Nephron progenitor cell (in vitro differentiated cells): ENCODE measurements at regions not wholly inside any gene's neighbourhood (a gene's known extent, or its start where the extent isn't known, plus 50 kb on each side); places are given as distances from the start of the nearest gene placed in this dataset.

Experiments used
- DNase-seq: peaks from one replicate; pipeline ENCODE4 v3.0.0; 2021
- H3K27ac Mint-ChIP-seq: 2 replicates; pipeline ENCODE4 v1.8.0; 2021; ENCODE audit warnings: mild to moderate bottlenecking, moderate library complexity, mixed read lengths
- H3K27me3 Mint-ChIP-seq: 2 replicates; pipeline ENCODE4 v1.8.0; 2021; ENCODE audit warnings: mild to moderate bottlenecking, low read depth, mixed read lengths; ENCODE audit not compliant: poor library complexity
- H3K36me3 Mint-ChIP-seq: 2 replicates; pipeline ENCODE4 v1.8.0; 2021; ENCODE audit warnings: low read depth, mixed read lengths
- H3K4me1 Mint-ChIP-seq: 2 replicates; pipeline ENCODE4 v1.8.0; 2021; ENCODE audit warnings: mixed read lengths
- H3K4me3 Mint-ChIP-seq: 2 replicates; pipeline ENCODE4 v1.8.0; 2021; ENCODE audit warnings: mild to moderate bottlenecking, moderate library complexity, mixed read lengths
- H3K9me3 Mint-ChIP-seq: 2 replicates; pipeline ENCODE4 v1.8.0; 2021; ENCODE audit warnings: mild to moderate bottlenecking, moderate library complexity, mixed read lengths
- TF ChIP-seq, protein P1 (sequence below): fragments of 200-600 bp; sonication (generic); IDR thresholded peaks from 2 replicates; pipeline ENCODE4 v1.5.0; 2021; ENCODE audit warnings: antibody characterized with exemption

DNA sequence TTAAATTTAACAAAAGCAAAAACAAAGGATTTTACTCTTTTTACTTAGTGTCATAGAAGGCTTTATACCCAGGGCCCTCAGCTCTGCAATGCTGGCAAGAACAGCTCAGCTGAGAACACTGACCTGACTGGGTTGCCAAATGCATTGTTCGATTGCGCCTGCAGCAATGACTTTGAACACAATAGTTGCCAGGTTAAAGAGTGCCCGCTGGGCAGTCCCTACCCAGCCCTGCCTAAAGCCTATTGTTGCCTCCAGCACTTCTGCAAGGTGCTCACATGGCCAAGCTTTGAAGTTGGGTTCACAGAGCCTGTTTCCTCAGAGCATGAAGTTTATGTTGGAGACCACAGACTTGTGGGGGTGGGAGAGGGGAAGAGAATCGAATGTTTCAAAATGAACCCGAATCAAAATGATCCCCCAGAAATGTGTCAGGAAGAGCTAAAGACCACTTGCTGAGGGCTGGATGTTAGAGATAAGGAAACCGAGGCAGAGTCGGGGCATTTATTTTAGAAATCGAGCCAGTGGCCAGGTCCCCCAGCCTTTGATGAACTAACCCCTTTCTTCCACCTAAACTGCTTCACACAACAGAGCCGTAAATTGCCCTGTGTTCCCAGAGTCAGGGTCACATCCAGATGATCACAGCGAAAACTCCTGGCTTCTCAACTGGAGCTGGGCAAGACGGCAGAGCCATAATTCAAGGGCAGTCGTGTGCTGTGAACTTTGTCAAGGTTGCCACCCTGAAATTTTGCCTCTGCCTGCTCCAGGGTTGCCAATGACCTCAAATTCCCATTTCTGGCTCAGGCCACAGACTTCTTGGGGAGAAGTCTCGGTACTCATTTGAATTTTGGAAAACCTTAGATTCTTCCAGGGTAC lies 55.0 kb downstream of the FOXA2 start:
- H3K27me3 Mint-ChIP-seq = peaks cover 31% of the 10 kb centered on the region
- peak; percentile 24 for DNase-seq
- H3K36me3 Mint-ChIP-seq = no peaks in the 10 kb centered on the region
- H3K9me3 Mint-ChIP-seq = no peaks in the 10 kb centered on the region
- H3K4me1 Mint-ChIP-seq = peaks cover 28% of the 10 kb centered on the region
- TF ChIP-seq, protein P1, sequence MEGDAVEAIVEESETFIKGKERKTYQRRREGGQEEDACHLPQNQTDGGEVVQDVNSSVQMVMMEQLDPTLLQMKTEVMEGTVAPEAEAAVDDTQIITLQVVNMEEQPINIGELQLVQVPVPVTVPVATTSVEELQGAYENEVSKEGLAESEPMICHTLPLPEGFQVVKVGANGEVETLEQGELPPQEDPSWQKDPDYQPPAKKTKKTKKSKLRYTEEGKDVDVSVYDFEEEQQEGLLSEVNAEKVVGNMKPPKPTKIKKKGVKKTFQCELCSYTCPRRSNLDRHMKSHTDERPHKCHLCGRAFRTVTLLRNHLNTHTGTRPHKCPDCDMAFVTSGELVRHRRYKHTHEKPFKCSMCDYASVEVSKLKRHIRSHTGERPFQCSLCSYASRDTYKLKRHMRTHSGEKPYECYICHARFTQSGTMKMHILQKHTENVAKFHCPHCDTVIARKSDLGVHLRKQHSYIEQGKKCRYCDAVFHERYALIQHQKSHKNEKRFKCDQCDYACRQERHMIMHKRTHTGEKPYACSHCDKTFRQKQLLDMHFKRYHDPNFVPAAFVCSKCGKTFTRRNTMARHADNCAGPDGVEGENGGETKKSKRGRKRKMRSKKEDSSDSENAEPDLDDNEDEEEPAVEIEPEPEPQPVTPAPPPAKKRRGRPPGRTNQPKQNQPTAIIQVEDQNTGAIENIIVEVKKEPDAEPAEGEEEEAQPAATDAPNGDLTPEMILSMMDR = no peak
- H3K4me3 Mint-ChIP-seq = peak overlapping the region; percentile 63
- peak overlapping the region; percentile 66 for H3K27ac Mint-ChIP-seq

DNA sequence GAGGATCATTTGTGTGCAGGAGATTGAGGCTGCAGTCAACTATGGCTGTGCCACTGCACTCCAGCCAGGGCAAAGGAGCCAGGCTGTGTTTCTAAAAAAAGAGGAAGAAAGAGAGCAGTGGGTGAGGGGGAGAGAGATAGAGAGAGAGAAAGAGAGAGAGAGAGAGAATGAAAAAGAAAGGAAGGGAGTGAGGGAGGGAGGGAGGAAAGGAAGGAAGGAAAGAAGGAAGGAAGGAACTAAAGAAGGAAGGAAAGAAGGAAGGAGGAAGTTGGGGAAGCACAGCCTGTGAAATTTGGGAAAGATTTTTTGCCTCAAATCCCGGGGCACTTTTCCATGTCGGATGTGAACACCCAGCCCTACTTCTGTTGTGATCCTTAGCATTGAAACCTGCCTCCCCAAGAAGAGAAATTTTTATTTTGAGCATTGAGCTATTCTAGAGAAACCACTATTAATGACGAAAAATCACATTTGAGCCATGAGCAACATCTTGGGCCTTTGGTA lies 57.8 kb downstream of the FOXA2 start:
- TF ChIP-seq, protein P1 = no peak
- Mint-ChIP-seq H3K4me3 (no peak overlapping the region), H3K27me3 (peaks cover 43% of the 10 kb centered on the region), H3K36me3 (no peaks in the 10 kb centered on the region), H3K27ac (no peak overlapping the region), H3K9me3 (no peaks in the 10 kb centered on the region), H3K4me1 (peaks cover 28% of the 10 kb centered on the region)
- no peak for DNase-seq

- H3K27ac Mint-ChIP-seq = no peak overlapping the region
- no peaks in the 10 kb centered on the region for H3K36me3 Mint-ChIP-seq
- H3K9me3 Mint-ChIP-seq = no peaks in the 10 kb centered on the region
- H3K27me3 Mint-ChIP-seq = peaks cover 40% of the 10 kb centered on the region
- peaks cover 24% of the 10 kb centered on the region for H3K4me1 Mint-ChIP-seq
- TF ChIP-seq, protein P1 = no peak
- H3K4me3 Mint-ChIP-seq = no peak overlapping the region
- DNase-seq = no peak
Observed at GRCh38 chr20:22525821-22526220, 58.6 kb downstream of the FOXA2 start.

GRCh38 chr20:22525069-22525820 lies 59.1 kb downstream of the FOXA2 start:
- Mint-ChIP-seq H3K27me3 (peaks cover 37% of the 10 kb centered on the region), H3K9me3 (no peaks in the 10 kb centered on the region), H3K4me3 (no peak overlapping the region), H3K4me1 (peaks cover 18% of the 10 kb centered on the region), H3K27ac (no peak overlapping the region), H3K36me3 (no peaks in the 10 kb centered on the region)
- DNase-seq = no peak
- TF ChIP-seq, protein P1 = no peak

DNA sequence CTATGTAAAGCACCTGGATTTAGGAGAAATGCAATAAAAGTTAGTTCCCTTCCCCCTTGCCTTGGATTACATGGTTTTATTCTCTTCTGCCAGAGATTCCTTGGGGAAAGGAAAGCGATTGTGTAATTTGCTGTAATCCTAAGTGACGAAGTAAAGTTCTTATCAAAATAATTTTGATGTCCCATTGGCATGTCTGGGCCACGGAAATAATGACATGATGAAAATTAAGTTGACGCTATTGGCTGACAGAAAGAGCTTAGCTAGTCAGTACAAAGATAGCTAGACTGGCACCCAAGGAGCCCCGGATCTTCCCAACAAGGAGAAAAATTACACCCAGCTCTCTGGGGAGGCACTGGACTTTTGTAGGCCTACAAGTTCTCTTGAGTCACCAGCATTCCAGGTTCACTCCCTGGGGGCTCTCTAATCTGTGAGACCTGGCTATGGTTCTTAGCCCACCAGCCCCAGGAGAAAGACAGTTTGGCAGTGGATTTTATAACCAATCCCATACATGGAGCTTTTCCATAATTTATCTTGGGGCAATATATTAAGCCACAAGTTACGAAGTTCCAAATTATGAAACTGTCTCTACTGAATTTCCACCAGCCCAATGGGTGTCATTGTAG lies 59.9 kb downstream of the FOXA2 start:
- no peak for DNase-seq
- H3K4me3 Mint-ChIP-seq = no peak overlapping the region
- H3K4me1 Mint-ChIP-seq = peaks cover 11% of the 10 kb centered on the region
- H3K27me3 Mint-ChIP-seq = peaks cover 34% of the 10 kb centered on the region
- H3K36me3 Mint-ChIP-seq = no peaks in the 10 kb centered on the region
- no peak overlapping the region for H3K27ac Mint-ChIP-seq
- TF ChIP-seq, protein P1 = no peak
- no peaks in the 10 kb centered on the region for H3K9me3 Mint-ChIP-seq
